HG02973 (cell line): ENCODE measurements at regions not wholly inside any gene's neighbourhood (a gene's known extent, or its start where the extent isn't known, plus 50 kb on each side); places are given as distances from the start of the nearest gene placed in this dataset.

Experiments used
- ATAC-seq: cut with Tn5 transposase; IDR thresholded peaks from one replicate; pipeline ENCODE4 v1.9.1; 2021; ENCODE audit warnings: moderate library complexity; ENCODE audit not compliant: unreplicated experiment

GRCh38 chr12:126700096-126700495 is 1566.9 kb upstream of the TMEM132C start:
- ATAC-seq, result no peak

- no peak for ATAC-seq
Observed at GRCh38 chr12:126704609-126705008, 1562.4 kb upstream of the TMEM132C start.

- no peak for ATAC-seq
Observed at GRCh38 chr12:126706300-126706699, 1560.7 kb upstream of the TMEM132C start.

- no peak for ATAC-seq
Observed at GRCh38 chr12:126708492-126708896, 1558.5 kb upstream of the TMEM132C start.

- no peak for ATAC-seq
Observed at GRCh38 chr12:126718365-126718764, 1548.6 kb upstream of the TMEM132C start.

GRCh38 chr12:126719912-126720705 is 1546.9 kb upstream of the TMEM132C start:
- ATAC-seq, result no peak

- no peak for ATAC-seq
Observed at GRCh38 chr12:126726481-126727217, 1540.3 kb upstream of the TMEM132C start.

GRCh38 chr12:126727218-126728075 is 1539.5 kb upstream of the TMEM132C start:
- no peak for ATAC-seq

GRCh38 chr12:126734296-126734695 is 1532.7 kb upstream of the TMEM132C start:
- no peak for ATAC-seq

GRCh38 chr12:126734710-126735109 is 1532.3 kb upstream of the TMEM132C start:
- ATAC-seq, result no peak

- ATAC-seq, result no peak
Observed at GRCh38 chr12:126741536-126742240, 1525.3 kb upstream of the TMEM132C start.

- ATAC-seq, result no peak
Observed at GRCh38 chr12:126742241-126742641, 1524.7 kb upstream of the TMEM132C start.

- ATAC-seq, result no peak
Observed at GRCh38 chr12:126747530-126748149, 1519.3 kb upstream of the TMEM132C start.

- no peak for ATAC-seq
Observed at GRCh38 chr12:126752021-126752420, 1514.9 kb upstream of the TMEM132C start.

- no peak for ATAC-seq
Observed at GRCh38 chr12:126757326-126757725, 1509.6 kb upstream of the TMEM132C start.

- no peak for ATAC-seq
Observed at GRCh38 chr12:126760092-126760491, 1506.9 kb upstream of the TMEM132C start.

GRCh38 chr12:126761420-126761819 is 1505.5 kb upstream of the TMEM132C start:
- ATAC-seq, result no peak

GRCh38 chr12:126762150-126762549 is 1504.8 kb upstream of the TMEM132C start:
- ATAC-seq, result no peak

- ATAC-seq, result no peak
Observed at GRCh38 chr12:126763359-126763758, 1503.6 kb upstream of the TMEM132C start.

- ATAC-seq, result no peak
Observed at GRCh38 chr12:126767334-126767733, 1499.6 kb upstream of the TMEM132C start.
